HCT116 (cell line): ENCODE measurements at regions not wholly inside any gene's neighbourhood (a gene's known extent, or its start where the extent isn't known, plus 50 kb on each side); places are given as distances from the start of the nearest gene placed in this dataset.

Source experiments
- CTCF ChIP-seq, 3 experiments: fragments of 200-600 bp in 1 of 3; sonication (generic) in 1 of 3; IDR thresholded peaks in 2 of 3; conservative IDR thresholded peaks in 1 of 3; 2 replicates each; pipeline ENCODE4 v1.5.1; 2012 to 2017; ENCODE audit warnings: low read depth in 2 of 3, low read length in 2 of 3, antibody characterized with exemption in 1 of 3, borderline replicate concordance in 1 of 3, control low read depth in 1 of 3, mild to moderate bottlenecking in 1 of 3, mixed read lengths in 1 of 3, mixed run types in 1 of 3, moderate library complexity in 1 of 3; ENCODE audit not compliant: insufficient read depth in 1 of 3
- EZH2phosphoT487 ChIP-seq: fragments of 200-600 bp; IDR thresholded peaks from 2 replicates; pipeline ENCODE4 v1.6.1; 2018; ENCODE audit warnings: antibody characterized with exemption, borderline replicate concordance
- JUND ChIP-seq: IDR thresholded peaks from 2 replicates; pipeline ENCODE4 v1.6.1; 2012
- POLR2A ChIP-seq: IDR thresholded peaks from 2 replicates; pipeline ENCODE4 v1.7.0; 2011; ENCODE audit warnings: borderline replicate concordance; ENCODE audit not compliant: insufficient read depth, insufficient read length; ENCODE audit errors: extremely low read depth
- POLR2AphosphoS5 ChIP-seq: IDR thresholded peaks from 2 replicates; pipeline ENCODE4 v1.6.1; 2011; ENCODE audit warnings: mild to moderate bottlenecking, low read depth, low read length, moderate library complexity
- RAD21 ChIP-seq: IDR thresholded peaks from 2 replicates; pipeline ENCODE4 v1.6.1; 2012; ENCODE audit warnings: low read depth, mild to moderate bottlenecking
- REST ChIP-seq: IDR thresholded peaks from 2 replicates; pipeline ENCODE4 v1.6.1; 2012; ENCODE audit warnings: low read depth
- SIN3A ChIP-seq: IDR thresholded peaks from 2 replicates; pipeline ENCODE4 v1.6.1; 2012; ENCODE audit warnings: low read depth
- SRF ChIP-seq: IDR thresholded peaks from 2 replicates; pipeline ENCODE4 v1.6.1; 2012; ENCODE audit warnings: low read depth
- ZFX ChIP-seq: fragments of 450-650 bp; IDR thresholded peaks from 2 replicates; pipeline ENCODE4 v1.6.1; 2017
- TF ChIP-seq, protein P1 (sequence below): IDR thresholded peaks from 2 replicates; pipeline ENCODE4 v1.6.1; 2012

DNA sequence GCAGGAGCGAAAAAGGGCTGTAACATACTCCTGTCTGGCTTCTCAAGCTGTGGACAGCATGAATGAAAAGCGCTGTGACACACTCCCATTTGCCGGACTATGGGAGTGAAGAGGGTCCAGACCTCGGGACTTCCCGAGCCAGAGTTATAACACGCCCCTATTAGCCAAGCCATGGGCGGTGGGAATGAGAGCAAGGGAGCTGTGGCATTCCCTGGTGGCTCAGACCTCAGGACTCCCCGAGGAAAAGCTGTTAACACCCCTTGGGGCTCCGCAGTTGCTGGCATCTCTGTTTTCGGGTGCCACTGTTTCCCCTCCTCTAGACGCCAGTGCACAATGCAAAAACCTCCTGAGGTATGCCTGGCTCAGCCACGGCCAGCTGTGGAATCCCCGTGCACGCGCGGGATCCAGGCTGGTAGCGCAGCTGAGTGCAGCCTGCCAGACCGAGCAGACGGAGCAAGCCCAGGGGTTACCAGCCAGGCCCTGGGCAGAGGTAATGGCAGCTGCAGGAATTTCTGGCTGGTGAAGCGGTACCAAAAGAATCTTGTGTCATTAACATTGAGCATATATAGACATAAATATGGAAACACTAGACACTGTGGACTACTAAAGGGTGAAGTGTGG is 1534.6 kb upstream of the PRR20A start:
- TF ChIP-seq CTCF (IDR thresholded peaks at IDR 0.05 in 2 of 3, conservative IDR thresholded peaks at IDR 0.05 in 1 of 3; ENCODE audit: borderline replicate concordance in 1 of 3, insufficient read depth in 1 of 3, low read depth in 2 of 3, low read length in 2 of 3) (no peak), SIN3A (no peak), ZFX (no peak), POLR2AphosphoS5 (no peak), POLR2A (no peak), JUND (no peak), EZH2phosphoT487 (no peak), RAD21 (no peak), REST (no peak), SRF (no peak)
- TF ChIP-seq, protein P1, sequence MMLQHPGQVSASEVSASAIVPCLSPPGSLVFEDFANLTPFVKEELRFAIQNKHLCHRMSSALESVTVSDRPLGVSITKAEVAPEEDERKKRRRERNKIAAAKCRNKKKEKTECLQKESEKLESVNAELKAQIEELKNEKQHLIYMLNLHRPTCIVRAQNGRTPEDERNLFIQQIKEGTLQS: no peak
